ENCODE measurements at regions not wholly inside any gene's neighbourhood (a gene's known extent, or its start where the extent isn't known, plus 50 kb on each side); places are given as distances from the start of the nearest gene placed in this dataset.

- no peak overlapping the region for H3K4me3 ChIP-seq (ENCODE audit: low read depth, low read length)
- no peak for TF ChIP-seq CTCF (IDR thresholded peaks at IDR 0.05; ENCODE audit: insufficient read depth, low read depth, low read length, missing control alignments)
These were observed 516.9 kb downstream of the PDHA2 start for GRCh38 chr4:96356591-96357370.

GRCh38 chr4:96366632-96367031 is 526.7 kb downstream of the PDHA2 start:
- DNase-seq (ENCODE audit: low read depth), result no peak
- no peak overlapping the region for H3K4me3 ChIP-seq (ENCODE audit: low read depth, low read length)
- no peak for TF ChIP-seq CTCF (IDR thresholded peaks at IDR 0.05; ENCODE audit: insufficient read depth, low read depth, low read length, missing control alignments)

More at GRCh38 chr4:96356591-96357370, 516.9 kb downstream of the PDHA2 start:
- no peak for DNase-seq (ENCODE audit: low read depth)

- no peak for TF ChIP-seq CTCF (IDR thresholded peaks at IDR 0.05; ENCODE audit: insufficient read depth, low read depth, low read length, missing control alignments)
- no peak for DNase-seq (ENCODE audit: low read depth)
- no peak overlapping the region for H3K4me3 ChIP-seq (ENCODE audit: low read depth, low read length)
These were observed 535.5 kb downstream of the PDHA2 start for GRCh38 chr4:96375367-96375766.

GRCh38 chr4:96379524-96379923 is 539.6 kb downstream of the PDHA2 start:
- DNase-seq (ENCODE audit: low read depth), result no peak
- no peak overlapping the region for H3K4me3 ChIP-seq (ENCODE audit: low read depth, low read length)
- TF ChIP-seq CTCF (IDR thresholded peaks at IDR 0.05; ENCODE audit: insufficient read depth, low read depth, low read length, missing control alignments), result no peak

- TF ChIP-seq CTCF (IDR thresholded peaks at IDR 0.05; ENCODE audit: insufficient read depth, low read depth, low read length, missing control alignments), result no peak
- H3K4me3 ChIP-seq (ENCODE audit: low read depth, low read length), result no peak overlapping the region
- DNase-seq (ENCODE audit: low read depth), result no peak
These were observed 540.2 kb downstream of the PDHA2 start for GRCh38 chr4:96380106-96380505.

- no peak overlapping the region for H3K4me3 ChIP-seq (ENCODE audit: low read depth, low read length)
- TF ChIP-seq CTCF (IDR thresholded peaks at IDR 0.05; ENCODE audit: insufficient read depth, low read depth, low read length, missing control alignments), result no peak
- no peak for DNase-seq (ENCODE audit: low read depth)
These were observed 543.5 kb downstream of the PDHA2 start for GRCh38 chr4:96383349-96383748.

- no peak for DNase-seq (ENCODE audit: low read depth)
- H3K4me3 ChIP-seq (ENCODE audit: low read depth, low read length), result no peak overlapping the region
- TF ChIP-seq CTCF (IDR thresholded peaks at IDR 0.05; ENCODE audit: insufficient read depth, low read depth, low read length, missing control alignments), result no peak
These were observed 549.9 kb downstream of the PDHA2 start for GRCh38 chr4:96389770-96390169.
